ENCODE measurements at regions not wholly inside any gene's neighbourhood (a gene's known extent, or its start where the extent isn't known, plus 50 kb on each side); places are given as distances from the start of the nearest gene placed in this dataset.
"Not testable (repeated sequence)": the region's sequence is repeated elsewhere in the genome, so short reads cannot be mapped to it uniquely, and the experiment has no call there.

DNA sequence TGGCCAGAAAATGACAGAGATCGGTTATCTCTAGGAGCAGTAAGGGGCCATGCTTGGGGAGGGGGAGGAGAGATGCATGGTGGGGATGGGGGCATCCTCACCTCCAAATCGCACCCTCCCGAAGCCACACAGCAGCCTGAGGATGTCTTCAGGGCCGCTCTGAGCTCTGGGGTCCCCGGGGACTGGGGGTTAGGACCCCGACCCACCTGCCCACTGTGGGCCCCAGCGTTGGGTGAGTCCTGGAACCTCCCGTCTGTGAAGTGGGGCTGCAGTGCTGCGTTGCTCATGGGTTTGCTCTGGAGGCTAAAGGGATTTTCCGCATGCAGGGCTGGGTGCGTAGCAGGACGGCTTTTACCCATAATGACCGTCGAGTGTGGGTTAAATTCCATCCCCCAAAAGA is 1046.3 kb downstream of the BRD1 start:
- peak; percentile 32 for DNase-seq (ENCODE audit: low spot score)
- intact Hi-C loops (cut with DNase I), result no loop called here

DNA sequence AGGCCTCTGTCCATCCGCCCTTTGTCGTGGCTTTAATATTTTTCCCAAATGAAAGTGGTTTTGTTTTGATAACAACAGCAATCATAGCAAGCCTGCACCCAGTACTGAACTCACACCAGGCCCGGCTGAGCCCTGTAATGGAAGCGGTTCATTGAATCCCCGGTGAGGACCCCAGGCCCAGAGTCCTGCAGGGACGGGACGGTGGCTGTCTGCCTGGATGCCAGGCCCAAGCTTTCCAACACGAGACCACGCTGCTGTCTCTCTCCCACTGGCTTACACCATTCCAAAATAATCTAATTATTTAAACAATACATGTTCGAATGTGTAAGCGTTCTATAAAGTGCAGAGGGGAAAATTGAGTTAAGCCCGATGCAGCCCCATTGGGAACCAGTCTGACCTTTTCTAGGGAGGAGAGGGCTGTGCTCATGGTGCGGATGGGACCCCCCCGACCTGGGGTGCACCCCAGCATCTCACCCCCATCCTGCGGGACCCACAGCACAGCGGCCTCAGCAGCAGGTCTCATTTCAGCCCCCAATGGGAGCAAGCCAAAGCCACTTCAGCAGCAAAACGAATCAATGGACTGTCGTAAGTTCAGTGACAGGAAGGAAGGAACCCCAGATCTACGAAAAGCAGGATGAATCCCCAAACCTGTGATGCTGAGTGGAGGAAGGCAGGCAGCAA is 1046.9 kb downstream of the BRD1 start:
- intact Hi-C loops (cut with DNase I), result no loop called here
- peak; percentile 52 for DNase-seq (ENCODE audit: low spot score)

DNA sequence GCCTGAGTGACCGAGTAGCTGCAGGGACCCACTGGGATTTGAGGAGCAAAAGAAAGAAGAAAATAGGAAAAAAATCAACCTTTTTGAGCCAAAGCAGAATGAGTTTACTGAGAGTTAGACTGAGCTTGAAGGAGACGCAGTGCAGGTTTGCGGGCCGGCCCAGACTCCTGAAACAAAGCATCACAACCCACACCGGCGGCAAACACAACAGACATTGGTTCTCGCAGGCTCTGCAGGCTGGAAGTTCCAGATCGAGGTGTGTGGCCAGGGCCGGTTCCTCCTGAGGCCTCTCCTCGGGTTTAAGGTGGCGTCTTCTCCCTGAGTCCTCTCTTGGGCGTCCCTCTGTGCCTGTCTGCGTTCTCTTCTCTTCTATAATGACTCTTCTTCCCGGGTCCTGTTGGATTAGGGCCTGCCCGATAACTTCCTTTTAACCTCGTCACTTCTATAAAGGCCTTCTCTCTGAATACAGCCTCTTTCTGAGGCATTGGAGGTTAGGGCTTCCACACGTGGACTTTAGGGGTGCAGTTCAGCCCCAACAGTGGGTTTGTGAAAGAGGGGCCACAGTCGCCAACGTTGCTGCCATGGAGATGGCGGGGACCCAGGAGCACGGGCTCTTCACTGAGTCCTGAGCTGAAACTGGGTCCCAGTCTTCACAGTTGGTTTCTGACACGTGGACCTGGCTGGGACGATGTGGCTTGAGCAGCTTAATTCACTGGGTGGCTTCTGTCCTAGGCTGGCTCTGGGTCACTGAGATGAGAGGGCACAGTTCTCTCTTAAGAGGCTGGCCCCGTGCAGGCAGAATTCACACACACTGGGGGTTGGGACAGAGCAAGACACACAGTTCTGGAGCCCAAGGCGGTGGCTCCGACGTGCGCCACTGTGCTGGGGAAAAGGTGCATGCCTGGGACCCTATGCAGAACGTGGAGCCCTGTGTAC is 1047.7 kb downstream of the BRD1 start:
- intact Hi-C loops (cut with DNase I), result no loop called here
- peak; percentile 64 for DNase-seq (ENCODE audit: low spot score)

DNA sequence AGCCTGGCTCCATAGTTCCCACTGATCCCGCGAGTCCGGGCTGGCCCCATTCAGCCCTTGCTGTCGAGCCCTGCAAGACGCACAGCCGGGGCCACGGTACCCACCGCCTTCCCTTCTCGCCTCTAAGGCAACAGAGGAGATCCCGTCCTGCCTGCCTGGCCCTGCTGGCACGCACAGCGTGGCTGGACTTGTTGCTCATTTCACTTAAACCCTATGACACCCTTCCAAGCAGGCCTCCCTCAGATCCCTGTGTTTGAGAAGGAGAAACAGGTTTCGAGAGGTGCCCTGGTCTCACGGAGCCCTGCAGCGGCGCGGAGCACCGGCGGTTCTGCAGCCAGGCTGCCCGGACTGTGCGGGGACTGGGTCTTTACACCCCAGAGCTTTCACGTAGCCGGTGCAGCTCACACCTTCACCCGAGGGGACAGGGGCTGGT is 1048.4 kb downstream of the BRD1 start:
- intact Hi-C loops (cut with DNase I), result no loop called here
- DNase-seq (ENCODE audit: low spot score), result peak; percentile 74

DNA sequence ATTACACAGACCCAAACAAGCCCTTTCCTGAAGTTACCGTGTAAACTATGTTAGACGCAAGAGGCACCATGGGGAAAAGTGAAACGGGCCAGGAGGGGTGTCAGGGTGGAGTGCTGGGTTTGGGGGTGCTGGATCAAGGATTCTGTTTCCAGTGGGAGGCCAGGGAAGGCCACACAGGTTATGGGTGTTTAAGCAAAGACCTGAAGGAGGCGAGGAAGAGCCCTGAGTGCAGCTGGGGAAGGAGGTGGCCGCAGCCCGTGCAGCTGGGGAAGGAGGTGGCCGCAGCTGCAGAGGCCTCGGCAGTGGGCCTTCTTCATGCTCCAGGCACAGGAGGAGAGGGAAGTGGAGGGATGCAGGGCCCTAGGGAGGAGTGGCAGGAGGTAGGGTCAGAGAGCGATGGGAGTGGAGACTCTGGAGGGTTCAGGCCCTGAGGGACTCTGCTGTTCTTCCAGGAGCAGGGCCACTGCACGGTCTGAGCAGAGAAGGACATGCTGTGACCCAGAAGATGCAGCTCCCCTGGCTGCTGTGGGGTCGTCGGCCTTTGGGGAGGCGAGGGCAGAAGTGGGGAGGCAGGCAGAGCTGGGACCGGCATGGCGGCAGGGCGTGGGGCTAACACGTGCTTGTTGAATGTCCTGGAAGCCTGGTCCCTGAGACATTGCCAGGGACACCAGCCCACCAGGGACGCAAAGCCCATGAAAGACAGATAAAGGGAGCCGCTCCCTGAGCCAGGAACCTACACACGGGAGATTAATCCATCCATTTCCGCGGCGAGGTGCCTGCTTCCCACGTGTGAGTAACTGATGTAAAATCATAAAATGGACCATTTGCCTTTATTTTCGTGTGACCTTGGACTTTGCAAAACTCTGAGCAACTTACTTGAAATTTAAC is 1049.1 kb downstream of the BRD1 start:
- DNase-seq (ENCODE audit: low spot score), result peak; percentile 73
- intact Hi-C loops (cut with DNase I), result no loop called here

DNA sequence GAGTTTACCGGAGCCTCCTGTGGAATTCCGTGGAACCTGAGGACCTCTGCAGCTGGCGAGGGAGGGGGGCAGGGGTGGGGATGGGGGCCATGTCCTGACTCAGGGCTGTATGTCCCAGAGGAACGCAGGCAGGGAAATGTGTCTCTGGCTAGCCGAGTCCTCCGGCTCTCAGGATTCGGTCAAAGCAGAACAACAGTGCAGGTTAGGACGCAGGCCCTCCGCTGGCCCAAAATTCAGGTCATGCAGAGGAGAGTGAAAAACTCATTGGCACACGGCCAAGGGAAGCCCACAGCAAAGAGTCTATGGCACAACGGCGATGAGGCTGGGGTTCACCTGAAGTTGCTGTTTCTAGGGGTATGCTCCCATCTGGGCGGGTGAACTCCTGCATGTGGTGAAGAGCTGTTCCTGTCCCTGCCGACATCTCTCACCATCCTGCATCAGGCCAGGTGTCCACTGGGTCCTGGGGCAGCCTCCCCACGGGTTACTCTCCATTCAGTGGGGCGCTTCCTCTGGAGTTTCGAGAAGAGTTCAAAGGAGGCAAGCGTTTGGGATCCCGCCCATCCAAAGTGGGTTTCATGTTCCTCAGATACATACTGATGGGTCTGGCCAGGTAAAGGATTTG is 1055.3 kb downstream of the BRD1 start:
- DNase-seq (ENCODE audit: low spot score), result no peak
- intact Hi-C loops (cut with DNase I), result no loop called here

DNA sequence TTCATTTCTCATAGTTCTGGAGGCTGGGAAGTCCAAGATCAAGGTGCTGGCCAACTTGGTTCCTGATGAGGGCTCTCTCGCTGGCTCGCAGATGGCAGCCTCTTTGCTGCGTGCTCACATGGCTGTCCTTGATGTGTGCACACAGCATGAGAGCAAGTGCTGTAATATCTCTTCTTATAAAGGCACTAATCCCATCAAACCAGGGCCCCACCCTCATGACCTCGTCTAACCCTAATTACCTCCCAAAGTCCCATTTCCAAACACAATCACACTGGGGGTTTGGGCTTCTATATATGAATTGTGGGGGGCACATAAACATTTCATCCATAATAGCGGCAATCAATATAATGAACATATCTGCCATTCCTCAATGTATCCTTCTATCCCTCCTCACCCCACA is 1062.1 kb downstream of the BRD1 start:
- DNase-seq (ENCODE audit: low spot score), result peak; percentile 26
- intact Hi-C loops (cut with DNase I), result no loop called here

DNA sequence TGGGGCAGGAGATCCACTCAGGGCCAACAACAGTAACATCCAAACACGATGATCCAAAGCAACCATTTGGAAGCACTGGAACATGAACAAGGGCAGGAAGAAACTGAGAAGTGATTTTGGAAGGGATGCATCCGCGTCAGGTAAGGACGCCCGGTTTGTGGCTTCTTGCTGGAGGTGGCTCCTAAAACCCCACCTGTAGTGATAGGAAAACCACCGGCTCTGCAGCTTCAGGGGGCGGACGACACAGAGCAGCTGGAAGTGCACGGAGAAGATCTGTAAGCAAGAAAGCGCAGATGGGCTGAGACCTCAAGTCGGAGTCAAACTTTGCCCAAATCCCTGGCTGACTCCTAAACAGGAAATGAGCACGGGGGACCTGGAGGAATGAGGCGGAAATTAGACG is 1066.1 kb downstream of the BRD1 start:
- DNase-seq (ENCODE audit: low spot score), result peak; percentile 48
- intact Hi-C loops (cut with DNase I), result no loop called here

DNA sequence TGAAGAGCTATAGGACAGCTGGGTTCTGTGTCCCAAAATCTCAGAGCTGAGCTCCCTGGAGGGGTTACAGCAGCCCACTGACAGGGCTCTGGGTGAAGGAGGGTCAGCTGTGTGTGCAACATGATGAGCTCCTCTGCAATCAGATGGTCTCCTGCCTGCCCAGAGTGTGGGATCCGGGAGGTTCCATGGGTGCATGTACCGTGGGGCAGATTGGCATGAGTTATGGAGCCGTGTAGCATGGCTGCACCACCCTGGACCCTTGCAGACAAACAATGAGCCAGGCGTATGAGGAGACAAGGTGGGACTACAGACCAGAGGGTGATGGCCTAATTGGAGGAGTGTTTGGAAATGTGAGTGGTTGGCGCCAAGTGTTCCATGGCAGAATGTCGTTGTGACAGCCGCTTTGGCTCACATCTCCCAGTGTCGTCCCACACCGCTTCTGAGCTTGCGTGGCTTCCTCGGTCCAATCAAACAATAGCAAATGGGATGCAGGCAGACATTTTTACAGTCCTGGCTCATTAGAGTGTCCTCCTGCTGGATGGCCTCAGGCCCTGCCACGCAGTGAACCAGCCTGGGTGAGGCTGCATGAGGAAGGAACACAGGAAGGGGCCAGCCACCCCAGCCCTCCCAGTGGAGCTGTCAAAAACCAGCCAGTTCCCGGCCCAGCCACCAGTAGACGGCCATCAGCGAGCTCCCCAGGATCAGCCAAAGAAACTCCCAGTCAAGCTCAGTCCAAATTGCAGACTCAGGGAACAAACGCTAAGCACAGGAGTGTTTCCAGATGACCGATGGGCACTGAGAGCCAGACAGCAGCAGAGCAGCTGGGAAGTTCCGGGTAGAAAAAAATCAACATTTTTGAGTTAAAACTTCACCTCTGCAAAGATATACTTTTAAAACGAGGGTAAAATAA is 1066.9 kb downstream of the BRD1 start:
- DNase-seq (ENCODE audit: low spot score), result peak; percentile 41
- intact Hi-C loops (cut with DNase I), result no loop called here

DNA sequence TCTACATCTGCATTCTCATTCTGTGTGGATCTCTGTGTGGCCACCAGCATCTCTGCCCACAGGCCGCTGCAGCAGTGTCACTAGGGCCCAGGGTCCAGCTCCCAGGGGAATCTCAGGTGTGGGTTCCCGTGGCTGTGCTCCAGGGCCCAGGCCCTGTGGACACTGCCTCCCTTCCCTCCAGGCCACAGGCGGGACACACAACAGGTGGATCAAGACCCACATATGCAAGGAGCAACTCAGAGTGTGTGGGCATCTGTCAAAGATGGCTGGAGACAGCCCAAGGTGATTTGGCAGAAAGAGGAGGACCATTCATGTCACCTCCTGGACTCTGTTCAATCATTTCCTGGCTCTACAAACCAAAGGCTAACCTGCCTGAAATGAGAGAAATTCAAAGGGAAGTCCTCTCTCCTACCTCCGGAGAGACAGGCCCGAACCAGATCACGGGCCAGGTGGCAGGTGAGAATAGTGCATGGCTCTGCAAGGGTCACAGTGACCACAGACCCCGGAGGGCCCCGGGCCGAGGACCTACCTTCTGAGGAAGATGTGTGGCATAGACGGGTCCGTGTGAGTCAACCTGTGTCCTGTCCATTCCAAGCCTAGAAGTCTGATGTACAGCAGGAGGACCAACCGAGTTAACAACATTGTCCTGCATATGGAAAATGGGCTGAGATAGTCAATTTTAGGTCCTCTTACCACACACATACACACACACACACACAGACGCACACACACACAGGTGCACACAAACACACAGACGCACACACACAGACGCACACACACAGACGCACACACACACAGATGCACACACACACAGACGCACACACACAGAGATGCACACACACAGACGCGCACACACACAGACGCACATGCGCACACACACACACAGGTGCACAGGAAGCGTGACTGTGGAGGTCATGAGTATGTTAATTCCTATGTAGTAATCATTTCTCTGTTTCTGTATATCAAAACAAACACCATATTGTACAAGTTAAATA is 1068.5 kb downstream of the BRD1 start:
- intact Hi-C loops (cut with DNase I), result no loop called here

DNA sequence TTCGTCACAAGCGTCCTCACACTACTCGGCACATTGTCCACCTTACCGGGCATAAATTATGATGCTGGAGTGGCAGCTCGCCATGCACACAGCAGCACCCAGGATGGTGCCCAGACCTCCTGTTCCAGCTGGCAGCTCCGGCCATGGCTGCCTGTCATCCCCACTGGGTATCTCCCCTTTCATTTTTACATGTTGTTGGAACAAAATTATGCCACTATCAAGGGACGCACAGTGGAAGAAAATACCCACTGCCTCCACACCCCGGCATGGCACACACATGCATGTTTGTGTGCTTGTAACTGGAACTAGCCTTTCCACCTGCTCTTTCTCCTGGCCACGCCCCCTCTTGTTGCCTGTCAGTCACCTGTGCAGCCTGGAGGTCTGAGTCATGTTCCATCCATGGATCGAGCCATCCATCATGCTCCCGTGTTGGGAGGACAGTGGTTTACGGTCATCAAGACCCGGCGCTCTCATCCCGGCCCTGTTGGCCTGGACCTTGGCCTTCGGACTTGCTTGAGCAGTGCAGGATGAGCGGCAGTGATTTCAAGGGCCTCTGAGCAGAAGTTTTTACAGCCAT is 1069.6 kb downstream of the BRD1 start:
- peak; percentile 30 for DNase-seq (ENCODE audit: low spot score)
- intact Hi-C loops (cut with DNase I), result no loop called here

More for the DNA sequence above, 1068.5 kb downstream of the BRD1 start:
- peak; percentile 74 for DNase-seq (ENCODE audit: low spot score)

DNA sequence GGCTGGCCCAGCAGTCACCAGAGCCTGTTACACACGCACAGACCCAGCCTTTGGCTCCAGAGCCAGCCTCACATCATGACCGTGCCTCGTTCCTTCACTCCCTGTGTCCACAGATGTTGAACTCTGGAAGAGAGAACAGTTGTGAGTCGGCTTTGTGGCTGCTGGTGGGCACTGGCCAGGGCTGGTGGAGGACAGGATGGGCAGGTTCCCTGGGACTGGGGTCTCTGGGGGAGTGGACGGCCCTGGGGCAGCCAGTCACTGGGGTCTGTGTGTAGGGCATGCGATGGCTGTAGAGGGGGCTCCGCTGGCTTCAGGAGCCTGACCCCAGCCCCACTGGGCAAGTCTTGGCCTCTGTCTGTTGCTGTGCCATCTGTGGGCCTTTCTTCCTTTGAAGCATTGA is 1070.1 kb downstream of the BRD1 start:
- intact Hi-C loops (cut with DNase I), result no loop called here
- DNase-seq (ENCODE audit: low spot score), result peak; percentile 75

DNA sequence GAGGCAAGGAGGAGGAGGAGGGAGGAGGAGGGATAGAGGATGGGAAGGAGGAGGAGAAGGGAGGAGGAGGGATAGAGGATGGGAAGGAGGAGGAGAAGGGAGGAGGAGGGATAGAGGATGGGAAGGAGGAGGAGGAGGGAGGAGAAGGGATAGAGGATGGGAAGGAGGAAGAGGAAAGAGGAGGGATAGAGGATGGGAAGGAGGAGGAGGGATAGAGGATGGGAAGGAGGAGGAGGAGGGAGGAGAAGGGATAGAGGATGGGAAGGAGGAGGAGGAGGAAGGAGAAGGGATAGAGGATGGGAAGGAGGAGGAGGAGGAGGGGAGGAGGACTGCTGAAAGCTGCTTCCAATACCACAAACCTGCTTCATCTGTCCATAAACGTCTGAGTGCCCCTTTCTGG is 1070.5 kb downstream of the BRD1 start:
- DNase-seq (ENCODE audit: low spot score); intact Hi-C loops (cut with DNase I): not testable (repeated sequence)

DNA sequence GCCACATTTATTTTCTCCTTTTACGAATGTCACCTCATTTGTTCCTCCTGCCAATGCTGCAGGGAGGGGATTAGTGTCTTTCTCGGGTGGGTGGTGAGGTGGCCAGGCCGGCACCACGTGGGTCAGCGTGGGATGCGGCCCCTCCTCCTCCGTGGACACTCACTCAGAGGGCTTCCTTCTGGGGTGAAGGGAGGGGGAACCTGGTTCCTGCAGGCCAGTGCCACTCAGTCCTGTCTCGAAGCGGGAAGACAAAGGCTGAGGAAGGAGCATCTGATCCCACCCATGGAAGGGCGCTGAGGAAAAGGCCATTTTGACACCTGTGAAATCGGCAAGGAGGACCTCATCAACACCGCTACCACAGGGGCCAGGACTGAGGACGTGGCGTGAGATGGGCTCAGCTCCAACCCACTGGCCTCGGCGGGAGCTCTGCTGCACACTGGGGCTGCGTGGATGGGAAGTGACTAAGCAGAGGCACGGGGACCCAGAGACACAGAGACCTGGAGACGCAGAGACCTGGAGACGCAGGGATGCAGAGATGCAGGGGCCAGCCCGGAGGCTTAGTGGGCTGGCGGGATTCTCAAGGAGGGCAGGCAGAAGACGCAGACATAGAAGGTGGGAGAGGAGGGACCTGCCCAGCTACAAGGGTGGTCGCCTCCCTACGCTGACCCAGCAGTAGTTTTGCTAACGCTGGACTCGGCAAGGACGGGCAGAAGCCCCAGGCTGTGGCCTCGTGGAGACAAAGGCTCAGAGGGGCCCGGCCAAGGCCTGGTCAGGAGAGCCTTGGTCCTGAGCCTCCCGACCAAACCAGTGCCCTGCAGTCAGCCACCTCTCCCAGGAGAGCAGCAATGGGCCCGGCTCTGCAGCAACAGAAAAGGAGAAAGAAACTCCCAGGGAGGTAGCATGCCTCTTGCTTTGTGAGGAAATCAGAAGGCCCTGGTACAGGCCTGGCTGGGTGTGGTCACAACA is 1071.2 kb downstream of the BRD1 start:
- intact Hi-C loops (cut with DNase I), result no loop called here
- DNase-seq (ENCODE audit: low spot score), result peak; percentile 42

DNA sequence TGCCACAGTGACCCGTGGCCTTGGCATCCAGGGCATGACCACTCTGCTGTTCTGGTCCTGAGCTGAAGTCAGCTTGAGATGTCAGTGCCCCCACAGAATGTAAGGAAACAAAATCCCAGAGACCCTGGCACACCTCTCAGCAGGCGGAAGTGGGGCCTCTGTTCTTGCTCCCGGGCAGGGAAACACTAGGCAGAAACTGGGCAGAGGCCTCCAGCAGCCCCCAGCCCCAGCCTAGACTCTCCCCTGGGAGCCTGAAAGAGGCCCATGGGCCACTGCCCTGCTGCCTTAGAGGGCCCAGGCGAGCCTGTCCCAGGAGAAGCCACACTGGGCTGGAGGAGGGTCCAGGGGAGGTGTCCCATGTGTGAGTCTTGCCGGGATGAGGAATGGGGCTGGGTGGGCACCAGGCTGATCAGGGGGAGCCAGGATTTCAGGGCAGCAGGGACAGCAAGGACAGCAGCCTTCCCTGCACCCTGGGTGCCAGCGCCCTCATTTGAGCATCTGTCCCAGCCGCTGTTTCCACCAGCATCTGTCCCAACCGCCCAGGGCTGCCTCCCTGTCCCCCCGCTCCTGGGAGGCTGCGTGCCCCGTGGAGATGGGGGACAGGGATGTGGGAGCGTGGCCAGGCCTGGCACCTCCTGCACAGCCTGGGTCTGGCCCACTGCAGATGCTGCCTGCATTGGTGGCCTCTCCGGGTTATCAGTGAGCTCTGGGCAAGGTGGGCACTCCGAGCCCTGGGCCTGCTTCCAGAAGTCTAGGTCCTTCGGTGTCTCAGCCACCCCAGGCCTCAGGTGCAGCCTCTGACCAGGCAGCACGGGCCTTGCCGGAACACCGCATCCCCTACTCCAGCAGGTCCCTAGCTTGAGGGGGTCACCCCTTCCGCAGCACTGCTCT is 1072.4 kb downstream of the BRD1 start:
- intact Hi-C loops (cut with DNase I), result no loop called here
- DNase-seq (ENCODE audit: low spot score), result peak; percentile 62
